Suppressor macrophage treated with lipopolysaccharide for 1 hour (primary cell): ENCODE measurements at regions not wholly inside any gene's neighbourhood (a gene's known extent, or its start where the extent isn't known, plus 50 kb on each side); places are given as distances from the start of the nearest gene placed in this dataset.

Experiments used
- DNase-seq, 3 donors: peaks; one replicate each; pipeline ENCODE4 v3.0.0-alpha.2; 2020 to 2022

DNA sequence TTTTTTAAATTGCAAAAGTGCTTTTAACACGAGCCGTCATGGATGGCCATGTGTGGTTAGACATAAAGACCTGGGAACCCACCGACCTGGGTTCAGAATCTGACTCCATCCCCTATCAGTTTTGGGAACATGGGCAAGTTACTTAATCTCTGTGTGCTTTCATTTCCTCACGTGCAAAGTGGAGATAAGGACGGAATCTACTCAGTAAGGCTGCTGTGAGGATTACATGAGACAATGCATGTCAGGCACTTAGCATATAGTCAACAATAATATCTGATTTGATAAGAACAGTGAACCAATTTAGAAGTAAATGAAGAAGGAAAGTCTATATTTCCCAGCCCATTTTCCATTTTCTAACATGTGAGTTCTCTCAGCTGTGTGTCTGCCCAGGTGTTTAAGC is 235.4 kb downstream of the SUDS3 start:
- DNase-seq: no peak

DNA sequence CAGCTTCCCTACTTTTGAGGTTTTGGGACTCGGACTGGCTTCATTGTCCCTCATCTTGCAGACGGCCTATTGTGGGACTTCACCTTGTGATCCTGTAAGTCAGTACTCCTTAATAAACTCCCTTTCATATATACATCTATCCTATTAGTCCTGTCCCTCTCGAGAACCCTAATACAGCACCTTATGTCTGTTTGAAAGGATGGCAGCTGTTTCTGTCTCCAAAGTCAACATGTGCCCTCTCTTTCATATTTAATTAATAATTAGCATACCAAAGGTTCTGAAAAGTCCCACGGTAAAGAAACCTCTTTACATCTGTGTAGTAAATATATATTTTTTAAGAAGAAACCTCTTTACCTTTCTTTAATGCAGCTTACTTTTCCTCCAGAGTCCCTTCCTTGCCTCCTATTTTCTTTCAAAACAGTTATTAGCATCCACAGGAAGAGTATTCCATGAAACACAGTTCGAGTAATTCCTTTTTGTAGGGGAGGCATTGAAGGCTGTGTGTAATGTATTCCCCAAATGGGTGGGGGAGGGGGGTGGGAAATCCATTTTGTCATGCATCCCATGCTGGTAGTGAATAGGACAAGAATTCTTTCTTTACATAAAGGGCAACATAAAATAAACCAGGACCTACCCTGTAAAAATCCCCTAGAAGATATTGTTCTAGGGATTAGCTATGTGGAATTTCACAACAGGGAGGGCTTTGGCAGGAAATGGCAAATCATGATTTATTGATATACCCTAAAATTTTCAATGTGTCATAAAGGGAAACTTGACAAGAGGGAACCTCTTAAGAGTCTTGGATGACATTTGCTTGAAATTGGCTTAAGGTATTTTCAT is 241.5 kb downstream of the SUDS3 start:
- DNase-seq: no peak

DNA sequence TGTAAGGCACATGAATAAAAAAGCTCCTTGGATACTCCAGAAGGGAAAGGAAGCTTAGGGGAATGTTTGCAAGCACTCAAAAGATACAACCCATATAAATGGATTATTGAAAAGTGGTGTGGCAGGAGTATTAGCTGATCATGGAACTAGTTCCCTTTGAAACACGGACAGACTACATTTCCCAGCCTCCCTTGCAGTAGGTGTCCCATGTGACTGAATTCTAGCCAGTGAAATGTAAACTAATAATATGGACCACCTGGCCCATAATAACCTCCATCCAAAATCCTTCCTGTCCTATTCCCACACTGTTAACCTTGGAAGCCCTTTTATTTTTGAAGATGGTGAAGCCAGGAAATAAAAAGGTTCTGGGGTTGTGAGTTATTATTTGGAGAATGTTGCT is 242.3 kb downstream of the SUDS3 start:
- no peak for DNase-seq

DNA sequence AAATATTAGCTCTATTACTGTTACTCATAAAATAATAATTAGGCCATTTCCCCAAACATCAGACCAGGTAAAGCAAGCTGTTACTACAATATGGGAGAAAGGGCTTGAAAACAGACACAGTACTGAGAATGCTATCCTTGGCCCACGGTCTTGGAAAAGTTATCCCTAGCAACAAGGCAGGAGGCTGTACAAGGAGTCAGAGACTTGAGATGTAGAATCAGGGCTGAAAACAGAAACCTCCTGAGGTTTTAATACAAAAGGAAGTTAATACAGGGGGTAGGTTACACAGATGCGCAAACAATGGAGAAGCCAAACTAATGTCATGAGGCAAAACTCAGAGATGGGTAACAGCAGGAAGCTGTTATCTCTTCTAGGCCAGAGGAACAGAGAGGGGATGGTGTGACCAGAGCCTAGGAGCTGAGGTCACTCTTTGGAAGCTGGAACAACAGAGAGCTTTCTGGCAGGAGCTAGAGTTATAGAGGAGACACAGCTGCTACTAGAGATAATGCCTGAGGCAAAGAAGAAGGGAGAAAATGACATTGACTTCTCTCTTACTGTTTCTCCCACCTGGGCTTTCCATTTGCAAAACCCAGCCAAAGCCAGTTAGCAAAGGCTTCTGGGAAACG is 248.8 kb downstream of the SUDS3 start:
- DNase-seq: no peak

GRCh38 chr12:118633071-118633470 is 256.7 kb downstream of the SUDS3 start:
- no peak for DNase-seq

GRCh38 chr12:118635276-118635675 is 258.9 kb downstream of the SUDS3 start:
- no peak for DNase-seq

- no peak for DNase-seq
Observed at GRCh38 chr12:118637767-118638370, 261.5 kb downstream of the SUDS3 start.

DNA sequence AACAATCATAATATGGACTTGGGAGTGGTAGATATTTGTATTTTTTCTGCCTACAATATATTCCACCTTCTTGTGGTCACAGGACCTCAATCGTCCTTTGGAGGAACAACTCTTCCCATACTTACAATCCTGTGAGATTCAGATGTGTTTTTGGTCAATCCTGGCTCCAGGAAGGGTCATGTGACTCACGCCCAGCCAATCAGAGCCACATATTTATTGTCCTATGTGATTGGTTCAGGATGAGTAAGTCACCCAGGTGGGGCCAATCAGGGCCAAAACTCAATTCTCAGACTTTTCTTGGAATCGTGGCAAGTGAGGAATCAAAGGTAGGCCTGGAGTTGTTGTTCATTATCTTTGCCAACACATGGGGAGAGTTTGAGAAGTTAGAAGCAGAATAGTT is 264.9 kb downstream of the SUDS3 start:
- no peak for DNase-seq

- peak in 2 of 3 donors; percentile 6 to 15 for DNase-seq
Observed at GRCh38 chr12:118645219-118645618, 268.9 kb downstream of the SUDS3 start.

DNA sequence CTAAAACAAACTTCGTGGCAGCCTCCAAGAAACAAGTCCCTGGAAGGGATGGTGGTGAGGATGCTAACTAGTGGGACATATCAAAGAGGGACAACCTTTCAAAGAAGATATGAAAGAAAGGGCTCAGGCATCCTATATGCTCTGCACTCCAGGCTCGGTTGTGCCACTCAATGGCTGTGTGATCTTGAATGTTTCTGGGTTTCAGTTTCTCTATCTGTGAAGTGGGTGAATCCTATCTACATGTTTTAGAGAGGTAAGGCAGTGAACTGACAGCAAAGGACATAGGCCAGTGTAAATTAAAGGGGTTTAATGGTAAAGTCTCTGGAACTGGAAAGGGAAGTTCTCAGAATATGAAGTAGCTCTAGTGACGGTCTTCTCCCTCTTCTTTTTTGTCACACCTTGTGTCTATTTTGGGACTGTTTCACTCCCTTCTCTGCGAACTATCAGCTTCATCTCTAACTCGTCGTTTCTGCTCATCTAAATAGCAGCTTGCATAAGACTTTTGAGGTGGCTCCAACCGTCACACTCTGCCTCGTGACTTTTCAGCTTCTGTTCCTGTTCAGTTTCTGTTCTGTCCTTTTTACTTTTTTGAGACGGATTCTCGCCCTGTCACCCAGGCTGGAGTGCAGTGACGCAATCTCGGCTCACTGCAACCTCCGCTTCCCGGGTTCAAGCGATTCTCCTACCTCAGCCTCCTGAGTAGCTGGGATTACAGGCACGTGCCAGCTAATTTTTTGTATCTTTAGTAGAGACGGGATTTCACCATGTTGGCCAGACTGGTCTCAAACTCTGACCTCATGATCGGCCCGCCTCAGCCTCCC is 273.6 kb downstream of the SUDS3 start:
- no peak for DNase-seq

- DNase-seq: no peak
Observed at GRCh38 chr12:118650586-118650960, 274.2 kb downstream of the SUDS3 start.

DNA sequence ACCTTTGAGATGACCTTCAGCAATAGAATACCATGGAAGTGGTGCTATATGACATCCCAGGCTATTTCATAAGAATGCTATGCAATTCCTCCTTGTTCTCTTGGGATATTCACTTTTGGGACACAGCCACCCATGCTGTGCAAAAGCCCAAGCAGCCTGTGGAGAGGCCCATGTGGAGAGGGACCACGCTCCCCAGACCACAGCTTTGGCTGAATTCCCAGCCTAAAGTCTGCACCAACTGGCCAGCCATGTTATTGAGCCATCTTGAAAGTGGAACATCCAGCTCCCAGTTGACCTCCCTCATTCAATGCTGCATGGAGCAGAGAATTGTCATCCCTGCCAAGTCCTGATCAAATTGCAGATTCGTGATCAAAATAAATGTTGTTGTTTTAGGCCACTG is 275.1 kb downstream of the SUDS3 start:
- DNase-seq: no peak

DNA sequence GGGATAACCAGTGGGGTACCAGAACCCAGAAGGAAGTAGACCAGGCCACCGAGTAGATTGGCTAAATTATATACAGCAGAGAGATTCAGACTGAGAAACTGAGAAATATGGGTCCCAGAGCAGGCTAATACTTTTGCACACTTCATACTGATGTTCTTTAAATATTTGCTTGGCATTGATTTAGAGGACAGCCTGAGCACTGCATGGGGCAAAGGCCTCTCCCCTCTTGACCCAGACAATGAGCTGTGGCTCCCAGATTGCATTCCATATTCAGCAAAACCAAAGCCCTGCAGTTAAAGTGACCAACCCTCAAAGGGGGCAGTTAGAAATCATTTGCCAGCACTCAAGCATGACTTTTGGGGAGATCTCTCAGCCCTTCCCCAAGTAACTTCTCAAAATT is 279.2 kb downstream of the SUDS3 start:
- no peak for DNase-seq

DNA sequence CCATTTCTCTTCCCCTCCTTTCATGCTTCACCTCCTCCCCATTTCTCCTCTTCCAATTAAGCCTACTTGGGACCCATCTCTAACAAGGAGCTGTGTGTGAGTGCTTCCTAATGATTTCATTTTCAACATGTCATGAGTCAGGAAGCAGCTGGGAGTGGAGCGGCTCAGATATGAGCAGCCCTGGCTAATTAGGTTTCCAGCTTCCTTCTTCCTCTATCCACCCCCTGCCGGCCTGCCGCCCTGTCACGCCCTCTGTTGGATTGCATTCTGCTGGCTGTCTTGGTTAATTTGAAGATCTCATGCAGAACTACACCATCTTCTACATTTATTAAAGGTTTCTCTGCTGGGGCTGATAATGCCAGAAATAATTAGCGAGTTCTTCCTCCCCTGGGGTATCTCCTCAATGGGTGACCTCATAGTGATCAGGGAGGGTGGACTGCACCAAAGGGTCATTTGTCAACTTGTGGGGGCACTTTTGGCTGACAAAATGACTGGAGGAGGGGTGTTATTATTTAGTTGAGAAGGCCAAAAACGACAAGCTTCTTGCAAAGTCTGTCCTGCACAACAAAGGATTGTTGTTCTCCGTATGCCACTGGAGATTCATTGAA is 300.9 kb upstream of the SRRM4 start:
- DNase-seq: no peak

GRCh38 chr12:118682656-118683055 is 298.7 kb upstream of the SRRM4 start:
- no peak for DNase-seq

GRCh38 chr12:118685983-118686607 is 295.2 kb upstream of the SRRM4 start:
- DNase-seq: no peak

- DNase-seq: no peak
Observed at GRCh38 chr12:118689793-118690192, 291.5 kb upstream of the SRRM4 start.

DNA sequence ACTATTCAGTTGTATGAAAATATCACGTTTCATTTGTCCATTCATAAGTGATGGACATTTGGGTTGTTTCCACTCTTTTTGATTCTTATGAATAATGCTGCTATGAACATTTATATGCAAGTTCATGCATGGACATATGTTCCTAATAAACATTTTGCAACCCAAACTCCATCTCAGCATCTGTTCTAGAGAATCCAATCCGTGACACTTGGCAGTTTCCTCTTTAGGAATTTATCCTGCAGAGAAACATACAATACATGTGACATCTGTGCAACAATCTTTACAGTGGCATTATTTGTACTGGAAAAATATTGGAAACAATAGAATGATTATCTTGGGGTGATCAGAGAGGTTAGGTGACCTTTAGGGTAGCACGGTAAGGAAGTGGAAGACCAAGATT is 290.8 kb upstream of the SRRM4 start:
- DNase-seq: no peak

- DNase-seq: no peak
Observed at GRCh38 chr12:118694128-118694775, 287.1 kb upstream of the SRRM4 start.

- no peak for DNase-seq
Observed at GRCh38 chr12:118704527-118705241, 276.7 kb upstream of the SRRM4 start.

- DNase-seq: no peak
Observed at GRCh38 chr12:118706437-118706836, 274.9 kb upstream of the SRRM4 start.
